Coronary artery (tissue), 2 donors: ENCODE measurements at regions not wholly inside any gene's neighbourhood (a gene's known extent, or its start where the extent isn't known, plus 50 kb on each side); places are given as distances from the start of the nearest gene placed in this dataset.
"Not testable (repeated sequence)": the region's sequence is repeated elsewhere in the genome, so short reads cannot be mapped to it uniquely, and the experiment has no call there.

ENCODE experiments used
- DNase-seq: peaks from one replicate; pipeline ENCODE4 v3.0.0-alpha.2; 2017; ENCODE audit warnings: low spot score
- H3K27ac ChIP-seq, 2 donors: fragments of 200-600 bp; sonication (generic); one replicate each; pipeline ENCODE4 v1.5.1; 2016 to 2019
- H3K4me3 ChIP-seq: fragments of 200-600 bp; sonication (generic); 2 replicates; pipeline ENCODE4 v1.5.1; 2016; ENCODE audit warnings: mild to moderate bottlenecking, moderate library complexity
- TF ChIP-seq, protein P1 (sequence below): fragments of 200-600 bp; sonication (generic); IDR thresholded peaks from one replicate; pipeline ENCODE4 v1.5.1; 2019; ENCODE audit warnings: antibody characterized with exemption

DNA sequence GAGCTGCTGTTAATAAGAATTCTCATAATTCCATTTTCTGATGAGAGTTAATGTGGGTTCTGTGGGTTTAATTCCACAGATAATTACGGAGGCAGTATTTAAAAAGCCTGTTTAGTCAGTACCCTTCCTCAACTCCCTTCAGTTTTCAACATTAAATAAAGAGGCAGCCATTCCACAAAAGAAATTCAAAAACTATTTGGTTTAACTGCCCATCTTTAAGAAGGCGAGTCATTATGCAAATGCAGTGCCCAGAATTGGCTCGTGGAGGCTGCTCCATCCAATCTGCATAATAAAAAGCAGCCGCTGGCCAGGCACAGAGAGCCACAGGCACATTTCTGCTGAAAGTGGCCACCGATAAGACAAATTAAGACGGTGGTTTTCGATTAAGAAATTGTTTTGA is 194.4 kb upstream of the TOX3 start:
- H3K27ac ChIP-seq: no peak overlapping the region
- TF ChIP-seq, protein P1, sequence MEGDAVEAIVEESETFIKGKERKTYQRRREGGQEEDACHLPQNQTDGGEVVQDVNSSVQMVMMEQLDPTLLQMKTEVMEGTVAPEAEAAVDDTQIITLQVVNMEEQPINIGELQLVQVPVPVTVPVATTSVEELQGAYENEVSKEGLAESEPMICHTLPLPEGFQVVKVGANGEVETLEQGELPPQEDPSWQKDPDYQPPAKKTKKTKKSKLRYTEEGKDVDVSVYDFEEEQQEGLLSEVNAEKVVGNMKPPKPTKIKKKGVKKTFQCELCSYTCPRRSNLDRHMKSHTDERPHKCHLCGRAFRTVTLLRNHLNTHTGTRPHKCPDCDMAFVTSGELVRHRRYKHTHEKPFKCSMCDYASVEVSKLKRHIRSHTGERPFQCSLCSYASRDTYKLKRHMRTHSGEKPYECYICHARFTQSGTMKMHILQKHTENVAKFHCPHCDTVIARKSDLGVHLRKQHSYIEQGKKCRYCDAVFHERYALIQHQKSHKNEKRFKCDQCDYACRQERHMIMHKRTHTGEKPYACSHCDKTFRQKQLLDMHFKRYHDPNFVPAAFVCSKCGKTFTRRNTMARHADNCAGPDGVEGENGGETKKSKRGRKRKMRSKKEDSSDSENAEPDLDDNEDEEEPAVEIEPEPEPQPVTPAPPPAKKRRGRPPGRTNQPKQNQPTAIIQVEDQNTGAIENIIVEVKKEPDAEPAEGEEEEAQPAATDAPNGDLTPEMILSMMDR: no peak
- H3K4me3 ChIP-seq: no peak overlapping the region
- no peak for DNase-seq

DNA sequence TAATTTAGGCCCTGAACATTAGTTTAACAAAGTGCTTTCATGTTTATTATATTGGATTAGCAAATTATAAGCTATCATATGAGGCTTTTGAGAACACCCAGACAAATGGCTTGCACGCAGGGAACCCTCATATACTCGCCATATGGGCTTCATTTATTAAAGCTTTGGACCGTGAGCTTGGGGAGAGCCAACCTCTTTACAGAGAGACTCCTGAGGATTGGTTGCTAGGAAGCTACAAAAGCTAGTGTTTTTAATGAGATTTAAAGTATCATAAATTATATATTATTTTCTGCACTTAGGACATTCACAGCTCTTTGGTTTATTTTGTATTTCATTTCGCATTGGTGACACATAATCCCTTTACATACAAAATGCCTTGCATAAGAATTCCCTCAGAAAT is 193.8 kb upstream of the TOX3 start:
- H3K27ac ChIP-seq: no peak overlapping the region
- no peak overlapping the region for H3K4me3 ChIP-seq
- TF ChIP-seq, protein P1: no peak
- no peak for DNase-seq

GRCh38 chr16:52740333-52740732 is 193.4 kb upstream of the TOX3 start:
- H3K27ac ChIP-seq: no peak overlapping the region
- TF ChIP-seq, protein P1: no peak
- DNase-seq: no peak
- no peak overlapping the region for H3K4me3 ChIP-seq

DNA sequence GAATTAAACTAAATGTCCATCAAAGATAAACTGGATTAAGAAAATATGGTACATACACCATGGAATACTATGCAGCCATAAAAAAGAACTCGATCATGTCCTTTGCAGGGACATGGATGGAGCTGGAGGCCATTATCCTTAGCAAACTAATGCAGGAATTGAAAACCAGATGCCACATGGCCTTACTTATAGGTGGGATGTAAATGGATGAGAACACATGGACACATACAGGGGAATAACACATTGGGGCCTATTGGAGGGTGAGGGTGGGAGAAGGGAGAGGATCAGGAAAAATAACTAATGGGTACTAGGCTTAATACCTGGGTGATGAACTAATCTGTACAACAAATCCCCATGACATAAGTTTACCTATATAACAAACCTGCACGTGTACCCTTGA is 192.0 kb upstream of the TOX3 start:
- not testable (repeated sequence) for H3K27ac ChIP-seq, H3K4me3 ChIP-seq, DNase-seq

- no peak overlapping the region for H3K27ac ChIP-seq
- DNase-seq: no peak
- H3K4me3 ChIP-seq: no peak overlapping the region
- TF ChIP-seq, protein P1: no peak
Measured at GRCh38 chr16:52731219-52731875, 184.4 kb upstream of the TOX3 start.

GRCh38 chr16:52729731-52730130 is 182.8 kb upstream of the TOX3 start:
- TF ChIP-seq, protein P1: no peak
- Histone ChIP-seq H3K27ac (no peak overlapping the region), H3K4me3 (no peak overlapping the region)
- DNase-seq: no peak

DNA sequence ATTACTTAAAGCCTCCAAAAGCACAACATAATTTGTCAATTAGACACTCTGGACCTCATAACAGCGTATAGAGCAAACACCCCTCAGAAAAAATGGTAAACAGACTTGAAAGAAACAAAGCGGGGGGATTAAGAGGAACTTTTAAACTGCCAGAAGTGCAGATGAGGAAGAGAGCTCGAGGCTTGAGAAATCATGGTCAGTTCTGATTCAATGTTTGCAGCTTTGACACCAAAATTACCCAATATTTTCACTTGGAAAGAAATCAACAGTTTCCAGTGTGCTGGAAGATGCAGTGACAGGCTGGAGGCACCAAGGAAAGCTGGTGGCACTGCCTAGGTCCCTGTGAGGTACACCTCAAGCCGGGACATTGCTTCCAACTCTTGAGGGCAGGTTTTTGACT is 180.9 kb upstream of the TOX3 start:
- TF ChIP-seq, protein P1: no peak
- H3K27ac ChIP-seq: no peak overlapping the region
- no peak for DNase-seq

More for the DNA sequence above, 180.9 kb upstream of the TOX3 start:
- no peak overlapping the region for H3K4me3 ChIP-seq
